ENCODE measurements at regions not wholly inside any gene's neighbourhood (a gene's known extent, or its start where the extent isn't known, plus 50 kb on each side); places are given as distances from the start of the nearest gene placed in this dataset.
A peak's percentile ranks its signal among the peaks of the same experiment; 100 is the strongest.

DNA sequence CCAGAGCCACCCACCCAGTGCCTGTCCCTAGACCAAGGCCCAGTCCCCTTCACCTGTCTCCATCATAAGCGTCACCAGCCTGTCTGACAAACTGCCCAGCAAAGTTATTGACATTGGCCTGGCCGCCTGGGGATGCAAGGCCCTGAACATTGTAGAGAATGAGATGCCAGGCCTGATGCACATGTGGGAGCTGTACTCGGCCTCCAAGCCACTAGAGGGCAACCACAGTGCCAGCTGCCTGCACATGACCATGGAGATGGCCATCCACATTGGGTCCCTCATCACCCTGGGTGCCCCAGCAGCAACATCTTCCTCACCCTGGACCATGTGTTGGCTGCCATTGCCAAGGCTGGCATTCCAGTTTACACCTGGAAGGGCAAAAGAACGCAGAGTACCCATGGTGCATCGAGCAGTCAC, 63.7 kb upstream of the ANTXRL start (continued):
- no peak for TF ChIP-seq XRCC4 (IDR thresholded peaks at IDR 0.05; ENCODE audit: extremely low read depth, insufficient read depth, insufficient read length)
- TF ChIP-seq CXXC5 (CRISPR knock-in tag; IDR thresholded peaks at IDR 0.05), result no peak
- peak; percentile 66 for TF ChIP-seq CC2D1A (IDR thresholded peaks at IDR 0.05)
- TF ChIP-seq MYNN (IDR thresholded peaks at IDR 0.05), result no peak
- no peak for TF ChIP-seq MYNN (CRISPR knock-in tag; IDR thresholded peaks at IDR 0.05)
- TF ChIP-seq SUPT5H (IDR thresholded peaks at IDR 0.05), result no peak
- no peak for TF ChIP-seq ZNF174 (CRISPR knock-in tag; IDR thresholded peaks at IDR 0.05)
- no peak for TF ChIP-seq SP1 (CRISPR knock-in tag; IDR thresholded peaks at IDR 0.05)
- TF ChIP-seq SREBF1 (IDR thresholded peaks at IDR 0.05; ENCODE audit: borderline replicate concordance, low read depth, low read length), result no peak
- TF ChIP-seq, protein P1, sequence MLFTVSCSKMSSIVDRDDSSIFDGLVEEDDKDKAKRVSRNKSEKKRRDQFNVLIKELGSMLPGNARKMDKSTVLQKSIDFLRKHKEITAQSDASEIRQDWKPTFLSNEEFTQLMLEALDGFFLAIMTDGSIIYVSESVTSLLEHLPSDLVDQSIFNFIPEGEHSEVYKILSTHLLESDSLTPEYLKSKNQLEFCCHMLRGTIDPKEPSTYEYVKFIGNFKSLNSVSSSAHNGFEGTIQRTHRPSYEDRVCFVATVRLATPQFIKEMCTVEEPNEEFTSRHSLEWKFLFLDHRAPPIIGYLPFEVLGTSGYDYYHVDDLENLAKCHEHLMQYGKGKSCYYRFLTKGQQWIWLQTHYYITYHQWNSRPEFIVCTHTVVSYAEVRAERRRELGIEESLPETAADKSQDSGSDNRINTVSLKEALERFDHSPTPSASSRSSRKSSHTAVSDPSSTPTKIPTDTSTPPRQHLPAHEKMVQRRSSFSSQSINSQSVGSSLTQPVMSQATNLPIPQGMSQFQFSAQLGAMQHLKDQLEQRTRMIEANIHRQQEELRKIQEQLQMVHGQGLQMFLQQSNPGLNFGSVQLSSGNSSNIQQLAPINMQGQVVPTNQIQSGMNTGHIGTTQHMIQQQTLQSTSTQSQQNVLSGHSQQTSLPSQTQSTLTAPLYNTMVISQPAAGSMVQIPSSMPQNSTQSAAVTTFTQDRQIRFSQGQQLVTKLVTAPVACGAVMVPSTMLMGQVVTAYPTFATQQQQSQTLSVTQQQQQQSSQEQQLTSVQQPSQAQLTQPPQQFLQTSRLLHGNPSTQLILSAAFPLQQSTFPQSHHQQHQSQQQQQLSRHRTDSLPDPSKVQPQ (CRISPR knock-in tag; IDR thresholded peaks at IDR 0.05; ENCODE audit: borderline replicate concordance), result no peak
- no peak for TF ChIP-seq ZNF583 (CRISPR knock-in tag; IDR thresholded peaks at IDR 0.05)
- TF ChIP-seq, protein P2, sequence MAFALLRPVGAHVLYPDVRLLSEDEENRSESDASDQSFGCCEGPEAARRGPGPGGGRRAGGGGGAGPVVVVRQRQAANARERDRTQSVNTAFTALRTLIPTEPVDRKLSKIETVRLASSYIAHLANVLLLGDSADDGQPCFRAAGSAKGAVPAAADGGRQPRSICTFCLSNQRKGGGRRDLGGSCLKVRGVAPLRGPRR (CRISPR knock-in tag; IDR thresholded peaks at IDR 0.05), result no peak
- no peak for TF ChIP-seq ZNF197 (CRISPR knock-in tag; IDR thresholded peaks at IDR 0.05; ENCODE audit: low read depth)
- TF ChIP-seq, protein P3, sequence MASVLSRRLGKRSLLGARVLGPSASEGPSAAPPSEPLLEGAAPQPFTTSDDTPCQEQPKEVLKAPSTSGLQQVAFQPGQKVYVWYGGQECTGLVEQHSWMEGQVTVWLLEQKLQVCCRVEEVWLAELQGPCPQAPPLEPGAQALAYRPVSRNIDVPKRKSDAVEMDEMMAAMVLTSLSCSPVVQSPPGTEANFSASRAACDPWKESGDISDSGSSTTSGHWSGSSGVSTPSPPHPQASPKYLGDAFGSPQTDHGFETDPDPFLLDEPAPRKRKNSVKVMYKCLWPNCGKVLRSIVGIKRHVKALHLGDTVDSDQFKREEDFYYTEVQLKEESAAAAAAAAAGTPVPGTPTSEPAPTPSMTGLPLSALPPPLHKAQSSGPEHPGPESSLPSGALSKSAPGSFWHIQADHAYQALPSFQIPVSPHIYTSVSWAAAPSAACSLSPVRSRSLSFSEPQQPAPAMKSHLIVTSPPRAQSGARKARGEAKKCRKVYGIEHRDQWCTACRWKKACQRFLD (CRISPR knock-in tag; IDR thresholded peaks at IDR 0.05), result no peak
- no peak for TF ChIP-seq CEBPB (tag; IDR thresholded peaks at IDR 0.05)
- TF ChIP-seq GTF2F1 (IDR thresholded peaks at IDR 0.05; ENCODE audit: low read depth, low read length), result no peak
- TF ChIP-seq KAT2B (IDR thresholded peaks at IDR 0.05; ENCODE audit: low read depth, low read length), result no peak
- TF ChIP-seq GATAD2B (IDR thresholded peaks at IDR 0.05; ENCODE audit: borderline replicate concordance), result no peak
- TF ChIP-seq, protein P4, sequence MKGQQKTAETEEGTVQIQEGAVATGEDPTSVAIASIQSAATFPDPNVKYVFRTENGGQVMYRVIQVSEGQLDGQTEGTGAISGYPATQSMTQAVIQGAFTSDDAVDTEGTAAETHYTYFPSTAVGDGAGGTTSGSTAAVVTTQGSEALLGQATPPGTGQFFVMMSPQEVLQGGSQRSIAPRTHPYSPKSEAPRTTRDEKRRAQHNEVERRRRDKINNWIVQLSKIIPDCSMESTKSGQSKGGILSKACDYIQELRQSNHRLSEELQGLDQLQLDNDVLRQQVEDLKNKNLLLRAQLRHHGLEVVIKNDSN (CRISPR knock-in tag; IDR thresholded peaks at IDR 0.05), result peak; percentile 68
- no peak for TF ChIP-seq L3MBTL2 (IDR thresholded peaks at IDR 0.05)
- TF ChIP-seq, protein P5, sequence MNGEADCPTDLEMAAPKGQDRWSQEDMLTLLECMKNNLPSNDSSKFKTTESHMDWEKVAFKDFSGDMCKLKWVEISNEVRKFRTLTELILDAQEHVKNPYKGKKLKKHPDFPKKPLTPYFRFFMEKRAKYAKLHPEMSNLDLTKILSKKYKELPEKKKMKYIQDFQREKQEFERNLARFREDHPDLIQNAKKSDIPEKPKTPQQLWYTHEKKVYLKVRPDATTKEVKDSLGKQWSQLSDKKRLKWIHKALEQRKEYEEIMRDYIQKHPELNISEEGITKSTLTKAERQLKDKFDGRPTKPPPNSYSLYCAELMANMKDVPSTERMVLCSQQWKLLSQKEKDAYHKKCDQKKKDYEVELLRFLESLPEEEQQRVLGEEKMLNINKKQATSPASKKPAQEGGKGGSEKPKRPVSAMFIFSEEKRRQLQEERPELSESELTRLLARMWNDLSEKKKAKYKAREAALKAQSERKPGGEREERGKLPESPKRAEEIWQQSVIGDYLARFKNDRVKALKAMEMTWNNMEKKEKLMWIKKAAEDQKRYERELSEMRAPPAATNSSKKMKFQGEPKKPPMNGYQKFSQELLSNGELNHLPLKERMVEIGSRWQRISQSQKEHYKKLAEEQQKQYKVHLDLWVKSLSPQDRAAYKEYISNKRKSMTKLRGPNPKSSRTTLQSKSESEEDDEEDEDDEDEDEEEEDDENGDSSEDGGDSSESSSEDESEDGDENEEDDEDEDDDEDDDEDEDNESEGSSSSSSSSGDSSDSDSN (IDR thresholded peaks at IDR 0.05; ENCODE audit: borderline replicate concordance in 1 of 2, low read depth in 2 of 2, low read length in 2 of 2), result no peak

Measured in K562 (cell line).